HFFc6 (cell line): ENCODE measurements at regions not wholly inside any gene's neighbourhood (a gene's known extent, or its start where the extent isn't known, plus 50 kb on each side); places are given as distances from the start of the nearest gene placed in this dataset.

Experiments
- DNase-seq: peaks from one replicate; pipeline ENCODE4 v3.0.0-alpha.2; 2018
- H3K27ac Mint-ChIP-seq: 2 replicates; pipeline ENCODE4 v1.8.0; 2020; ENCODE audit warnings: mild to moderate bottlenecking, mixed read lengths
- H3K27me3 Mint-ChIP-seq: 2 replicates; pipeline ENCODE4 v1.8.0; 2021; ENCODE audit warnings: mild to moderate bottlenecking, moderate library complexity, mixed read lengths; ENCODE audit not compliant: insufficient read depth
- H3K36me3 Mint-ChIP-seq: 2 replicates; pipeline ENCODE4 v1.8.0; 2021; ENCODE audit warnings: low read depth, mixed read lengths
- H3K4me1 Mint-ChIP-seq: 2 replicates; pipeline ENCODE4 v1.8.0; 2020; ENCODE audit warnings: low read depth, mixed read lengths
- H3K4me3 Mint-ChIP-seq: 2 replicates; pipeline ENCODE4 v1.8.0; 2020; ENCODE audit warnings: mild to moderate bottlenecking, moderate library complexity, mixed read lengths
- H3K9me3 Mint-ChIP-seq: 2 replicates; pipeline ENCODE4 v1.8.0; 2020; ENCODE audit warnings: mild to moderate bottlenecking, mixed read lengths
- CTCF ChIP-seq: fragments of 200-600 bp; sonication (generic); IDR thresholded peaks from 2 replicates; pipeline ENCODE4 v1.5.0; 2021; ENCODE audit warnings: antibody characterized with exemption, mild to moderate bottlenecking

- no peak for TF ChIP-seq CTCF
- Mint-ChIP-seq H3K4me1 (no peaks in the 10 kb centered on the region), H3K27me3 (no peaks in the 10 kb centered on the region), H3K36me3 (peaks cover 11% of the 10 kb centered on the region), H3K9me3 (peaks cover 74% of the 10 kb centered on the region), H3K27ac (no peak overlapping the region), H3K4me3 (no peak overlapping the region)
- DNase-seq, result no peak
Measured at GRCh38 chr19:56966697-56967299, 126.3 kb upstream of the PEG3 start.

GRCh38 chr19:56969156-56969555 is 128.6 kb upstream of the PEG3 start:
- TF ChIP-seq CTCF, result no peak
- Mint-ChIP-seq H3K4me1 (no peaks in the 10 kb centered on the region), H3K27ac (no peak overlapping the region), H3K9me3 (peaks cover 68% of the 10 kb centered on the region), H3K36me3 (peaks cover 10% of the 10 kb centered on the region), H3K27me3 (no peaks in the 10 kb centered on the region), H3K4me3 (no peak overlapping the region)
- no peak for DNase-seq

GRCh38 chr19:56969759-56970178 is 129.2 kb upstream of the PEG3 start:
- H3K36me3 Mint-ChIP-seq, result peaks cover 12% of the 10 kb centered on the region; the same call in 1 of the 2 replicates
- H3K9me3 Mint-ChIP-seq, result peaks cover 68% of the 10 kb centered on the region
- no peak for TF ChIP-seq CTCF
- H3K27me3 Mint-ChIP-seq, result no peaks in the 10 kb centered on the region
- H3K27ac Mint-ChIP-seq, result no peak overlapping the region
- no peaks in the 10 kb centered on the region for H3K4me1 Mint-ChIP-seq
- DNase-seq, result no peak
- H3K4me3 Mint-ChIP-seq, result no peak overlapping the region

- TF ChIP-seq CTCF, result no peak
- no peak overlapping the region for H3K27ac Mint-ChIP-seq
- H3K9me3 Mint-ChIP-seq, result peaks cover 61% of the 10 kb centered on the region
- H3K4me1 Mint-ChIP-seq, result no peaks in the 10 kb centered on the region
- H3K36me3 Mint-ChIP-seq, result peaks cover 8% of the 10 kb centered on the region; the same call in 1 of the 2 replicates
- no peak for DNase-seq
- H3K27me3 Mint-ChIP-seq, result no peaks in the 10 kb centered on the region
- H3K4me3 Mint-ChIP-seq, result no peak overlapping the region
Measured at GRCh38 chr19:56971230-56971629, 130.7 kb upstream of the PEG3 start.

- Mint-ChIP-seq H3K27me3 (no peaks in the 10 kb centered on the region), H3K36me3 (peaks cover 10% of the 10 kb centered on the region; the same call in 1 of the 2 replicates), H3K4me3 (no peak overlapping the region), H3K4me1 (no peaks in the 10 kb centered on the region), H3K9me3 (peaks cover 62% of the 10 kb centered on the region), H3K27ac (no peak overlapping the region)
- no peak for DNase-seq
- TF ChIP-seq CTCF, result no peak
Measured at GRCh38 chr19:56972291-56972841, 131.8 kb upstream of the PEG3 start.
